ENCODE measurements at regions not wholly inside any gene's neighbourhood (a gene's known extent, or its start where the extent isn't known, plus 50 kb on each side); places are given as distances from the start of the nearest gene placed in this dataset.

DNA sequence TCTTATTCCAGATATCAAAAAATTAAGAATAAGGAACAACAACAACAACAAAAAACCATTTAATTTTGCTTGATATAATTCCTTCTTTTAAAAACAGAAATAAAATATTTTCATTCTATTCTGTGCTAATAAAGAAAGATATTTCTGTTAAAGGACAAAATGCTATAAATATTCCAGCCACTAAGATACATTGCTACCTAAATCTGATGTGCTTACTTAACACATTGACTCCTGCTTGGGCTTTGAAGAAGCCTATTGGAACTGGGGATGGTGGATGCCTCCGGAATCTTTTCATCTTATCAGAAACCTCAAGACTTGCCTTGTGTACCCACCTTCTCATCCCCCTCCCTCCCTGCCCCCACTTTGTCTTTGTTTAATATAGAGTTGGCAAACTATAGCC lies 320.2 kb downstream of the MEX3B start:
- TF ChIP-seq, protein P1, sequence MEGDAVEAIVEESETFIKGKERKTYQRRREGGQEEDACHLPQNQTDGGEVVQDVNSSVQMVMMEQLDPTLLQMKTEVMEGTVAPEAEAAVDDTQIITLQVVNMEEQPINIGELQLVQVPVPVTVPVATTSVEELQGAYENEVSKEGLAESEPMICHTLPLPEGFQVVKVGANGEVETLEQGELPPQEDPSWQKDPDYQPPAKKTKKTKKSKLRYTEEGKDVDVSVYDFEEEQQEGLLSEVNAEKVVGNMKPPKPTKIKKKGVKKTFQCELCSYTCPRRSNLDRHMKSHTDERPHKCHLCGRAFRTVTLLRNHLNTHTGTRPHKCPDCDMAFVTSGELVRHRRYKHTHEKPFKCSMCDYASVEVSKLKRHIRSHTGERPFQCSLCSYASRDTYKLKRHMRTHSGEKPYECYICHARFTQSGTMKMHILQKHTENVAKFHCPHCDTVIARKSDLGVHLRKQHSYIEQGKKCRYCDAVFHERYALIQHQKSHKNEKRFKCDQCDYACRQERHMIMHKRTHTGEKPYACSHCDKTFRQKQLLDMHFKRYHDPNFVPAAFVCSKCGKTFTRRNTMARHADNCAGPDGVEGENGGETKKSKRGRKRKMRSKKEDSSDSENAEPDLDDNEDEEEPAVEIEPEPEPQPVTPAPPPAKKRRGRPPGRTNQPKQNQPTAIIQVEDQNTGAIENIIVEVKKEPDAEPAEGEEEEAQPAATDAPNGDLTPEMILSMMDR (IDR thresholded peaks at IDR 0.05): no peak
- TF ChIP-seq POLR2A (IDR thresholded peaks at IDR 0.05): no peak

Data from right lobe of liver (tissue), 4 donors.